Transverse colon (tissue), 4 donors: ENCODE measurements at regions not wholly inside any gene's neighbourhood (a gene's known extent, or its start where the extent isn't known, plus 50 kb on each side); places are given as distances from the start of the nearest gene placed in this dataset.

Source experiments
- DNase-seq: peaks from one replicate; pipeline ENCODE4 v3.0.0-alpha.2; 2019
- H3K27ac ChIP-seq, 4 donors: fragments of 200-600 bp; sonication (generic); 2 replicates each; pipeline ENCODE4 v1.5.1; 2016 to 2018; ENCODE audit warnings: inconsistent platforms in 4 of 4
- H3K27me3 ChIP-seq: fragments of 200-600 bp; sonication (generic); 2 replicates; pipeline ENCODE4 v1.5.1; 2017; ENCODE audit warnings: inconsistent platforms
- H3K36me3 ChIP-seq, 4 donors: fragments of 200-600 bp; sonication (generic); 2 replicates each; pipeline ENCODE4 v1.5.1; 2017 to 2019; ENCODE audit warnings: inconsistent platforms in 4 of 4
- H3K4me1 ChIP-seq, 4 donors: fragments of 200-600 bp; sonication (generic); 2 replicates each; pipeline ENCODE4 v1.5.1; 2017 to 2020; ENCODE audit warnings: inconsistent platforms in 4 of 4
- H3K4me3 ChIP-seq, 4 donors: fragments of 200-600 bp; sonication (generic); 1 replicate in 1 of 4; 2 replicates in 3 of 4; pipeline versions ENCODE4 v1.5.1 to v1.6.1; 2017 to 2019; ENCODE audit warnings: inconsistent platforms in 4 of 4
- H3K9me3 ChIP-seq, 2 donors: fragments of 200-600 bp; sonication (generic); 2 replicates each; pipeline ENCODE4 v1.5.1; 2017 to 2019; ENCODE audit warnings: inconsistent platforms in 2 of 2
- EP300 ChIP-seq: sonication (generic); formaldehyde crosslinking; IDR thresholded peaks from one replicate; pipeline ENCODE4 v1.6.1; 2017; ENCODE audit warnings: antibody characterized with exemption, low read depth
- POLR2A ChIP-seq: fragments of 450-650 bp; IDR thresholded peaks from one replicate; pipeline ENCODE4 v1.6.1; 2016; ENCODE audit warnings: antibody characterized with exemption, mild to moderate bottlenecking, moderate library complexity
- POLR2AphosphoS5 ChIP-seq, 3 donors: sonication (generic); formaldehyde crosslinking; IDR thresholded peaks; one replicate each; pipeline ENCODE4 v1.6.1; 2016; ENCODE audit warnings: antibody characterized with exemption in 3 of 3
- WGBS, 2 donors: methylation state at CpG; one replicate each; pipeline ENCODE4 v1.1.5; 2018; ENCODE audit warnings: low coverage in 1 of 2; 5-methylcytosine and 5-hydroxymethylcytosine counted together
- in situ Hi-C, 4 donors: fragments of 200-750 bp; cut with MboI; loops; one replicate each; pipeline versions ENCODE4 v1.15.0 to v1.15.1; 2017; ENCODE audit warnings: low sequenced_read_pairs in 3 of 4, low pct_ligation_motif_present in 1 of 4, low pct_unique_long_range_greater_than_20kb in 1 of 4
- intact Hi-C: fragments of 100-400 bp; cut with DNase I; formaldehyde crosslinking; loops from one replicate; pipeline ENCODE4 v1.15.1; 2023; ENCODE audit warnings: low total_unique reads
- TF ChIP-seq, protein P1 (sequence below), 5 experiments: fragments of 200-600 bp in 3 of 5; fragments of 450-650 bp in 2 of 5; sonication (generic) in 3 of 5; IDR thresholded peaks; 1 replicate in 2 of 5; 2 replicates in 3 of 5; pipeline ENCODE4 v1.5.1; 2016 to 2017; ENCODE audit warnings: antibody characterized with exemption in 5 of 5, inconsistent platforms in 3 of 5, mild to moderate bottlenecking in 2 of 5, moderate library complexity in 1 of 5

GRCh38 chr3:33971055-33971454 is 172.6 kb downstream of the PDCD6IP start:
- H3K36me3 ChIP-seq = no peaks in the 10 kb centered on the region
- DNase-seq = no peak
- no peaks in the 10 kb centered on the region for H3K4me1 ChIP-seq
- in situ Hi-C loops = loop anchor here in 1 of 4 donors (25.0 kb wide), 1 partner anchor 109 kb away; no protein-coding TSS in a partner anchor
- no peak overlapping the region for H3K4me3 ChIP-seq
- TF ChIP-seq, protein P1, sequence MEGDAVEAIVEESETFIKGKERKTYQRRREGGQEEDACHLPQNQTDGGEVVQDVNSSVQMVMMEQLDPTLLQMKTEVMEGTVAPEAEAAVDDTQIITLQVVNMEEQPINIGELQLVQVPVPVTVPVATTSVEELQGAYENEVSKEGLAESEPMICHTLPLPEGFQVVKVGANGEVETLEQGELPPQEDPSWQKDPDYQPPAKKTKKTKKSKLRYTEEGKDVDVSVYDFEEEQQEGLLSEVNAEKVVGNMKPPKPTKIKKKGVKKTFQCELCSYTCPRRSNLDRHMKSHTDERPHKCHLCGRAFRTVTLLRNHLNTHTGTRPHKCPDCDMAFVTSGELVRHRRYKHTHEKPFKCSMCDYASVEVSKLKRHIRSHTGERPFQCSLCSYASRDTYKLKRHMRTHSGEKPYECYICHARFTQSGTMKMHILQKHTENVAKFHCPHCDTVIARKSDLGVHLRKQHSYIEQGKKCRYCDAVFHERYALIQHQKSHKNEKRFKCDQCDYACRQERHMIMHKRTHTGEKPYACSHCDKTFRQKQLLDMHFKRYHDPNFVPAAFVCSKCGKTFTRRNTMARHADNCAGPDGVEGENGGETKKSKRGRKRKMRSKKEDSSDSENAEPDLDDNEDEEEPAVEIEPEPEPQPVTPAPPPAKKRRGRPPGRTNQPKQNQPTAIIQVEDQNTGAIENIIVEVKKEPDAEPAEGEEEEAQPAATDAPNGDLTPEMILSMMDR (IDR thresholded peaks at IDR 0.05) = no peak
- TF ChIP-seq POLR2AphosphoS5 (IDR thresholded peaks at IDR 0.05) = no peak
- no peak for TF ChIP-seq EP300
- TF ChIP-seq POLR2A = no peak
- intact Hi-C loops = no loop called here
- WGBS, 2 donors = 88% methylated on average over 1 of the region's 1 CpG; no CpG with 5 or more reads in 1 of the 2 donors
- no peak overlapping the region for H3K27ac ChIP-seq
- no peaks in the 10 kb centered on the region for H3K27me3 ChIP-seq
- no peaks in the 10 kb centered on the region for H3K9me3 ChIP-seq

DNA sequence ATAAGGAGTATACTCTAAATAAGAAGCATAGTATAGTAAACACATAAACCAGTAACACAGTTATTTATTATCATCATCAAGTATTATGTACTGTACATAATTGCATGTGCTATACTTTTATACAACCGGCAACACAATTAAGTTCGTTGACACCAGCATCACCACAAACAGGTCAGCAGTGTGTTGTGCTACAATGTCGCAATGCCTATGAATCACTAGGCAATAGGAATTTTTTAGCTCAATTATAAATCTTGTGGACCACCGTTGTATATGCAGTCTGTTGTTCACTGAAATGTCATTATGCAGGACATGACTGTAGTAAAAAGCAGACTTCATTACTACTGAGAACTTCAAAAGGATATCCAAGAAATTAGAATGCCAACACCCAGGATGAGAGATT is 177.0 kb downstream of the PDCD6IP start:
- TF ChIP-seq, protein P1 (IDR thresholded peaks at IDR 0.05) = no peak
- Histone ChIP-seq H3K27me3 (no peaks in the 10 kb centered on the region), H3K4me3 (no peak overlapping the region), H3K4me1 (no peaks in the 10 kb centered on the region), H3K9me3 (no peaks in the 10 kb centered on the region), H3K36me3 (no peaks in the 10 kb centered on the region), H3K27ac (no peak overlapping the region)
- WGBS, 2 donors = 74 to 86% methylated on average over 4 of the region's 4 CpGs
- in situ Hi-C loops (no loop called here), intact Hi-C loops (no loop called here)
- no peak for DNase-seq

- intact Hi-C loops = no loop called here
- TF ChIP-seq POLR2AphosphoS5 (IDR thresholded peaks at IDR 0.05) (no peak), POLR2A (no peak), EP300 (no peak)
- TF ChIP-seq, protein P1 (IDR thresholded peaks at IDR 0.05) = no peak
- 43 to 59% methylated on average over 1 to 2 of the region's 2 CpGs for WGBS, 2 donors
Observed at GRCh38 chr3:33977227-33977626, 178.8 kb downstream of the PDCD6IP start.

GRCh38 chr3:33980252-33980651 is 181.8 kb downstream of the PDCD6IP start:
- Histone ChIP-seq H3K4me1 (no peaks in the 10 kb centered on the region), H3K4me3 (no peak overlapping the region), H3K36me3 (no peaks in the 10 kb centered on the region), H3K27me3 (no peaks in the 10 kb centered on the region), H3K9me3 (no peaks in the 10 kb centered on the region), H3K27ac (no peak overlapping the region)
- intact Hi-C loops (no loop called here), in situ Hi-C loops (no loop called here)
- TF ChIP-seq POLR2A (no peak), EP300 (no peak)
- TF ChIP-seq, protein P1 (IDR thresholded peaks at IDR 0.05) = peak in 1 of 5 experiments; percentile 25
- DNase-seq = no peak
- 14 to 15% methylated on average over 1 to 3 of the region's 3 CpGs for WGBS, 2 donors

More at GRCh38 chr3:33977227-33977626, 178.8 kb downstream of the PDCD6IP start:
- Histone ChIP-seq H3K9me3 (no peaks in the 10 kb centered on the region), H3K4me3 (no peak overlapping the region), H3K4me1 (no peaks in the 10 kb centered on the region), H3K27ac (no peak overlapping the region), H3K27me3 (no peaks in the 10 kb centered on the region), H3K36me3 (no peaks in the 10 kb centered on the region)
- DNase-seq = no peak
- in situ Hi-C loops = no loop called here
